HFF-Myc (cell line): ENCODE measurements at regions not wholly inside any gene's neighbourhood (a gene's known extent, or its start where the extent isn't known, plus 50 kb on each side); places are given as distances from the start of the nearest gene placed in this dataset.

Source experiments
- DNase-seq: peaks from one replicate; pipeline ENCODE4 v3.0.0-alpha.2; 2011; ENCODE audit warnings: low read depth; ENCODE audit errors: extremely low read depth
- H3K4me3 ChIP-seq: replicated peaks from 2 replicates; pipeline ENCODE4 v1.5.1; 2011; ENCODE audit warnings: low read depth, mild to moderate bottlenecking, control low read depth, low read length
- CTCF ChIP-seq: IDR thresholded peaks from 2 replicates; pipeline ENCODE4 v1.5.1; 2012; ENCODE audit warnings: mild to moderate bottlenecking, low read depth, low read length, control low read depth; ENCODE audit errors: missing control alignments

DNA sequence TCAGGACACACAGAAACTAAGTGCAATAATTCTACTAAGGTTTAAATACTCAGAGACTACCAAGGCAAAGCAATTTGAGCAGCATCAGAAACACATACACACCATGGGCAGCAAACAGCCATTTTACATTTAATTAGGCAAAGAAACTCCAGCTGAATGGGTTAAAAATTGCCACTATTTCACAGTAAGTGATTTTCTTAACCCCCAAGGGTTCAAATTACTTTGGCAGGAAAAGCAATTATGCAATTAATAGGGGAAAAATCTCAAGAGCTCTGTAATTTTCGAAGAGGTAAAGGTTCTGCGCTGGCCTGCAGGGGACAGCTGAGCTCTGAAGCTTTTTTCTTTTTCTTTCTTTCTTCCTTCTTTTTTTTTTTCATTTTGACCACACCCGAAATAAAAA lies 206.2 kb upstream of the RRP15 start:
- no peak for TF ChIP-seq CTCF
- no peak overlapping the region for H3K4me3 ChIP-seq
- DNase-seq: no peak

- DNase-seq: no peak
- H3K4me3 ChIP-seq: no peak overlapping the region
- no peak for TF ChIP-seq CTCF
Observed at GRCh38 chr1:218079347-218079746, 205.7 kb upstream of the RRP15 start.

- DNase-seq: no peak
- TF ChIP-seq CTCF: no peak
- no peak overlapping the region for H3K4me3 ChIP-seq
Observed at GRCh38 chr1:218079820-218080219, 205.3 kb upstream of the RRP15 start.

GRCh38 chr1:218080863-218081262 lies 204.2 kb upstream of the RRP15 start:
- DNase-seq: no peak
- no peak for TF ChIP-seq CTCF

DNA sequence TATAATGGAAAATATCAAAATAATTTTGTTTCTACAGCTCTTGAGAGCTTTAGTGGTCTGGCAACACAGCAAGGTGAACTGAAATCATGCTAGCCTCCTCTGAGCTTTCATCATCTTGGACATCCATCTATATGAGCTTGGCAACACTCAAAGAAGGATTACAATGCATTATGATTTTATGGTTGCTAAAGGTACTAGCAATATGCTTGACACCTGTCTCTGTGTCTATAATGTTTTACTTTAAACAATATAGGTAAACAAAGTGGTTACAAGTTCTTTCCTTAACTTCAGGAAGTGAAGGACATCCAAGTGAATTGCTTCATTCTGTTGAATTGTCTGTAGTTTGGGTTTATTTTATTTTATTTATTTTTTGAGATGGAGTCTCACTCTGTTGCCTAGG lies 203.7 kb upstream of the RRP15 start:
- TF ChIP-seq CTCF: no peak
- H3K4me3 ChIP-seq: no peak overlapping the region
- no peak for DNase-seq

More at GRCh38 chr1:218080863-218081262, 204.2 kb upstream of the RRP15 start:
- no peak overlapping the region for H3K4me3 ChIP-seq

- no peak overlapping the region for H3K4me3 ChIP-seq
- DNase-seq: no peak
- no peak for TF ChIP-seq CTCF
Observed at GRCh38 chr1:218090459-218090858, 194.6 kb upstream of the RRP15 start.

DNA sequence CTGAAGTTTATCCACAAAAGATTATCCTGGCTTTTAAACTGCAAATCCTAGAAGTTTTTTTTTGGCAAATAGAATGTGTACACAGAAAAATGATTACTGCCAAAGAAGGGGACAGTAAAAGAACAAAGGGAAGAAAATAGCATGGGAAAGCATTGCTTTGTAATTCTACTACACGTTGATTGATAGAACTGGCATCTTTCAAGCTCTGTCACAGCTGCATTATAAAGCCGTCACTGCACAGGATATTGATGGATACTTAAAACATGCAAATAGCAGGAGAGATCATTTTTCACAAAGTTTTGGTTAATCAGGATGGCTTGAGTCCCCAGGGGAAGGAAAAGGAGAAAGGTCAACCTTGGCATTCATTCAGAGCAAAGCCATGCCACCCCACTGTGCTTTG lies 183.7 kb upstream of the RRP15 start:
- TF ChIP-seq CTCF: no peak
- no peak overlapping the region for H3K4me3 ChIP-seq
- no peak for DNase-seq
